Karpas-422 (cell line): ENCODE measurements at regions not wholly inside any gene's neighbourhood (a gene's known extent, or its start where the extent isn't known, plus 50 kb on each side); places are given as distances from the start of the nearest gene placed in this dataset.

ENCODE experiments used
- DNase-seq: peaks from one replicate; pipeline ENCODE4 v3.0.0-alpha.2; 2015
- H2AFZ ChIP-seq: fragments of 200-600 bp; sonication (generic); 2 replicates; pipeline ENCODE4 v1.6.1; 2014; ENCODE audit warnings: antibody characterized with exemption, low read length, mixed read lengths
- H3K27ac ChIP-seq: fragments of 200-600 bp; sonication (generic); 2 replicates; pipeline ENCODE4 v1.5.1; 2014; ENCODE audit warnings: mild to moderate bottlenecking, low read length, moderate library complexity
- H3K27me3 ChIP-seq: fragments of 200-600 bp; sonication (generic); 2 replicates; pipeline ENCODE4 v1.6.1; 2014; ENCODE audit warnings: low read length, mixed read lengths
- H3K36me3 ChIP-seq: fragments of 200-600 bp; sonication (generic); 2 replicates; pipeline ENCODE4 v1.6.1; 2014; ENCODE audit warnings: low read length, mixed read lengths; ENCODE audit not compliant: insufficient read depth
- H3K4me1 ChIP-seq: fragments of 200-600 bp; sonication (generic); 2 replicates; pipeline ENCODE4 v1.6.1; 2014; ENCODE audit warnings: mild to moderate bottlenecking, low read length, mixed read lengths
- H3K4me2 ChIP-seq: fragments of 200-600 bp; sonication (generic); 2 replicates; pipeline ENCODE4 v1.6.1; 2014; ENCODE audit warnings: low read length, low read depth, mild to moderate bottlenecking; ENCODE audit not compliant: poor library complexity, severe bottlenecking
- H3K4me3 ChIP-seq: fragments of 200-600 bp; sonication (generic); 2 replicates; pipeline ENCODE4 v1.5.1; 2014; ENCODE audit warnings: mild to moderate bottlenecking, antibody characterized with exemption, low read length, mixed read lengths
- H3K79me2 ChIP-seq: fragments of 200-600 bp; sonication (generic); 2 replicates; pipeline ENCODE4 v1.6.1; 2014; ENCODE audit warnings: mild to moderate bottlenecking, low read length, mixed read lengths
- H3K9ac ChIP-seq: fragments of 200-600 bp; sonication (generic); 2 replicates; pipeline ENCODE4 v1.6.0; 2014; ENCODE audit warnings: low read length
- H3K9me2 ChIP-seq: fragments of 200-600 bp; sonication (generic), shearing (Covaris generic); replicated peaks from 2 replicates; pipeline ENCODE4 v1.6.0; 2014; ENCODE audit warnings: mild to moderate bottlenecking, low read length, moderate library complexity; ENCODE audit not compliant: insufficient read depth
- H3K9me3 ChIP-seq: fragments of 300-700, 200-600 bp; sonication (generic); 2 replicates; pipeline ENCODE4 v1.6.1; 2014; ENCODE audit warnings: low read length, mixed read lengths
- H4K20me1 ChIP-seq: fragments of 200-600 bp; sonication (generic); 2 replicates; pipeline ENCODE4 v1.6.1; 2014; ENCODE audit warnings: mild to moderate bottlenecking, antibody characterized with exemption, low read length, low read depth; ENCODE audit not compliant: insufficient read depth

DNA sequence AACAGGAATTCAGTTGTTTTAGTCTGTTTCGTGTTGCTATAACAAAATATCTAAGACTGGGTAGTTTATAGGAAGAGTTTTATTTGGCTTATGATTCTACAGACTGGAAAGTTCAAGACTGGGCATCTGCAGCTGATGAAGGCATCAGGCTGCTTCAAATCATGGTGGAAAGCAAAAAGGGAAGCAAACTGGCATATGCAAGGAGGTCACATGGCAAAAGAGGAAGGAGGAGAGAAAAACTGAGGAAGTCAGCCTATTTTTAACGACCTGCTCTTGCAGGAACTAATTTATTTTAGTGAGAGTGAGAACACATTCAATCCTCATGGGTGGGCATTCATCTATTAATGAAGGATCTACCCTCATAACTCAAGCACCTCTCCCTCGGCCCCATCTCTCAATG, 363.1 kb upstream of the HS3ST1 start:
- DNase-seq, result no peak
- Histone ChIP-seq H3K4me3 (no peak overlapping the region), H3K79me2 (no peaks in the 10 kb centered on the region), H3K36me3 (no peaks in the 10 kb centered on the region), H3K9me2 (no peaks in the 10 kb centered on the region), H4K20me1 (no peaks in the 10 kb centered on the region), H3K9me3 (peaks cover 8% of the 10 kb centered on the region), H3K9ac (no peak overlapping the region), H2AFZ (no peak overlapping the region), H3K4me1 (no peaks in the 10 kb centered on the region), H3K27me3 (no peaks in the 10 kb centered on the region), H3K4me2 (no peak overlapping the region), H3K27ac (no peak overlapping the region)

GRCh38 chr4:11790230-11790629, 361.5 kb upstream of the HS3ST1 start:
- no peak overlapping the region for H3K9ac ChIP-seq
- H3K4me2 ChIP-seq, result no peak overlapping the region
- no peaks in the 10 kb centered on the region for H3K4me1 ChIP-seq
- DNase-seq, result no peak
- no peak overlapping the region for H3K27ac ChIP-seq
- no peaks in the 10 kb centered on the region for H4K20me1 ChIP-seq
- no peaks in the 10 kb centered on the region for H3K27me3 ChIP-seq
- H3K4me3 ChIP-seq, result no peak overlapping the region
- H3K79me2 ChIP-seq, result no peaks in the 10 kb centered on the region
- H3K36me3 ChIP-seq, result no peaks in the 10 kb centered on the region
- H2AFZ ChIP-seq, result no peak overlapping the region
- no peaks in the 10 kb centered on the region for H3K9me2 ChIP-seq
- H3K9me3 ChIP-seq, result peaks cover 8% of the 10 kb centered on the region

GRCh38 chr4:11783588-11783987, 354.9 kb upstream of the HS3ST1 start:
- Histone ChIP-seq H4K20me1 (no peaks in the 10 kb centered on the region), H3K79me2 (no peaks in the 10 kb centered on the region), H3K9me3 (peaks cover 7% of the 10 kb centered on the region), H3K9me2 (no peaks in the 10 kb centered on the region), H3K36me3 (no peaks in the 10 kb centered on the region), H3K4me1 (no peaks in the 10 kb centered on the region), H3K27ac (no peak overlapping the region), H3K27me3 (no peaks in the 10 kb centered on the region), H3K4me3 (no peak overlapping the region), H2AFZ (no peak overlapping the region), H3K4me2 (no peak overlapping the region), H3K9ac (no peak overlapping the region)
- no peak for DNase-seq

DNA sequence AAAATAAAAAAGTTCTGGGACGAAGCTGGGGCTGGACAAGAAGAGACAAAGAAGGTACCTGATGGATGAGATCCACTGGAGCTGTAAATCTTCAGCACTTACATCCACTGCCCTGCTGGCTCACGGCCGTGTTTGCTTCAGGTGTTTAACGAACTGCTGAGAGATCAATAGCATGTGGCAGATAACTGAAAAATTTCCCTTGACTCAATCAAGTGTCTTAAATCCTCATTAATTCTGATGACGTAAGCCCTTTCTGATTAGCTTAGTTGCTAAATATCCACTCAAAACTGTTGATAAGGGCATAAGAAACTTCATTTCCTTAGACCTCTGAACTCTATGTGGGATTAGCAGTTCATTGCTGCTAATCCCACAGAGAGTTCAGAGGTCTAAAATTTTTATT, 354.2 kb upstream of the HS3ST1 start:
- Histone ChIP-seq H3K4me1 (no peaks in the 10 kb centered on the region), H3K9me3 (peaks cover 7% of the 10 kb centered on the region), H2AFZ (no peak overlapping the region), H3K27me3 (no peaks in the 10 kb centered on the region), H3K9ac (no peak overlapping the region), H3K36me3 (no peaks in the 10 kb centered on the region), H3K27ac (no peak overlapping the region), H3K4me2 (no peak overlapping the region), H4K20me1 (no peaks in the 10 kb centered on the region), H3K4me3 (no peak overlapping the region), H3K79me2 (no peaks in the 10 kb centered on the region), H3K9me2 (no peaks in the 10 kb centered on the region)
- DNase-seq, result no peak

DNA sequence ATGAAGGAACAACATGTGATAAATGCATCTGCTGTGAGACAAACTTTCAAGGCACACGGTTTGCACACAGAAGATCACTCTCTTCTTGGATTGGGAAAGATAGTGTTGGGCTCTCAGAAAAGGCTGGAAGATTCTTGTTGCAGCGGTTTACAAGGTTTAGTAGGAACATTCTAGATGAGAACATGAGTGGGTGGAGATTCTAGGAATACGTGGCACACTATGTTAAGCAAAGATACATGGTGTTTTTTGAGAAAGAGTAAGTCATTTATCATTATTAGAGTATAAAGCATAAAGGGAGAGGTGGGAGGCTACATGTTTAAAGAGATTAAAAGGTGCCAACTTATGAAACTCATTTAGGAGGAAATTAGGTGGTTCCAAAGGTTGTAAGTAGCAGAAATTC, 348.8 kb upstream of the HS3ST1 start:
- Histone ChIP-seq H3K9me3 (peaks cover 16% of the 10 kb centered on the region), H2AFZ (no peak overlapping the region), H3K4me2 (no peak overlapping the region), H3K9ac (no peak overlapping the region), H3K27ac (no peak overlapping the region), H3K27me3 (no peaks in the 10 kb centered on the region), H3K36me3 (no peaks in the 10 kb centered on the region), H3K4me3 (no peak overlapping the region), H4K20me1 (no peaks in the 10 kb centered on the region), H3K9me2 (no peaks in the 10 kb centered on the region), H3K4me1 (no peaks in the 10 kb centered on the region), H3K79me2 (no peaks in the 10 kb centered on the region)
- DNase-seq, result no peak

GRCh38 chr4:11774346-11774745, 345.7 kb upstream of the HS3ST1 start:
- DNase-seq, result no peak
- no peaks in the 10 kb centered on the region for H3K27me3 ChIP-seq
- peaks cover 26% of the 10 kb centered on the region for H3K9me3 ChIP-seq
- no peaks in the 10 kb centered on the region for H3K79me2 ChIP-seq
- H3K9ac ChIP-seq, result no peak overlapping the region
- no peaks in the 10 kb centered on the region for H3K4me1 ChIP-seq
- H2AFZ ChIP-seq, result no peak overlapping the region
- H3K4me2 ChIP-seq, result no peak overlapping the region
- H3K9me2 ChIP-seq, result no peaks in the 10 kb centered on the region
- no peak overlapping the region for H3K27ac ChIP-seq
- no peak overlapping the region for H3K4me3 ChIP-seq
- no peaks in the 10 kb centered on the region for H3K36me3 ChIP-seq
- H4K20me1 ChIP-seq, result no peaks in the 10 kb centered on the region

- no peaks in the 10 kb centered on the region for H3K36me3 ChIP-seq
- H3K4me1 ChIP-seq, result no peaks in the 10 kb centered on the region
- H3K79me2 ChIP-seq, result no peaks in the 10 kb centered on the region
- H3K4me3 ChIP-seq, result no peak overlapping the region
- no peak for DNase-seq
- H3K9me2 ChIP-seq, result no peaks in the 10 kb centered on the region
- no peak overlapping the region for H2AFZ ChIP-seq
- H3K9me3 ChIP-seq, result peaks cover 26% of the 10 kb centered on the region
- H3K27me3 ChIP-seq, result no peaks in the 10 kb centered on the region
- no peak overlapping the region for H3K27ac ChIP-seq
- no peak overlapping the region for H3K4me2 ChIP-seq
- H4K20me1 ChIP-seq, result no peaks in the 10 kb centered on the region
- no peak overlapping the region for H3K9ac ChIP-seq
Observed at GRCh38 chr4:11773798-11774197, 345.1 kb upstream of the HS3ST1 start.

DNA sequence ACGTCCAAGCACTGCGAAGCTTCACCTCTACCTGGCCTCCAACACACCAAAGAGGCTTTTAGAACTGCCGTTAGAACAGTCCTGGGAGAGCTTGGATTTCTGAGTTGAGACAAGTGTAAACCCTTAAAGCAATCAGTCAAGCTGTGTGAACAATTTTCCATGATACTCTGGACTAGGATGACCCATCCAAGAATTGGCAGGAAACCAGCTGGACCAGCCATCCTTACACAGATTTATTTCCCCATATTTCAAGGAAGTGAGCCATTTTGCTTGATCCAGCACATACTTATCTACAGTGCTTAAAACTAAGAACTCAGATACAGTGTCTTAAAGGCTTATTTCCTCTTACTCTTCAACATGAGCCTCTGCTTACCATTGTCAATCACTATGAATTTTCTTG, 340.7 kb upstream of the HS3ST1 start:
- H3K4me1 ChIP-seq, result no peaks in the 10 kb centered on the region
- H4K20me1 ChIP-seq, result no peaks in the 10 kb centered on the region
- no peak overlapping the region for H3K4me3 ChIP-seq
- peaks cover 24% of the 10 kb centered on the region for H3K9me3 ChIP-seq
- no peaks in the 10 kb centered on the region for H3K9me2 ChIP-seq
- H3K36me3 ChIP-seq, result no peaks in the 10 kb centered on the region
- DNase-seq, result no peak
- H3K9ac ChIP-seq, result no peak overlapping the region
- H3K4me2 ChIP-seq, result no peak overlapping the region
- H3K79me2 ChIP-seq, result no peaks in the 10 kb centered on the region
- H3K27ac ChIP-seq, result no peak overlapping the region
- H3K27me3 ChIP-seq, result no peaks in the 10 kb centered on the region
- H2AFZ ChIP-seq, result no peak overlapping the region
